MM.1S (cell line): ENCODE measurements at regions not wholly inside any gene's neighbourhood (a gene's known extent, or its start where the extent isn't known, plus 50 kb on each side); places are given as distances from the start of the nearest gene placed in this dataset.

Experiments
- DNase-seq: peaks from one replicate; pipeline ENCODE4 v3.0.0-alpha.2; 2015
- H2AFZ ChIP-seq: fragments of 300-600 bp; sonication (generic); 2 replicates; pipeline ENCODE4 v1.6.0; 2016; ENCODE audit warnings: antibody characterized with exemption, low read length
- H3F3A ChIP-seq: fragments of 300-600 bp; sonication (generic); 2 replicates; pipeline ENCODE4 v1.6.1; 2016; ENCODE audit warnings: mild to moderate bottlenecking, antibody characterized with exemption, low read length, moderate library complexity, mixed read lengths; ENCODE audit not compliant: insufficient read depth
- H3K27ac ChIP-seq: fragments of 300-600 bp; sonication (generic); 2 replicates; pipeline ENCODE4 v1.5.1; 2016; ENCODE audit warnings: mild to moderate bottlenecking, low read length
- H3K27me3 ChIP-seq: fragments of 300-600 bp; sonication (generic); replicated peaks from 2 replicates; pipeline ENCODE4 v1.6.0; 2016; ENCODE audit warnings: low read length; ENCODE audit not compliant: insufficient read depth
- H3K36me3 ChIP-seq: fragments of 300-600 bp; sonication (generic); replicated peaks from 2 replicates; pipeline ENCODE4 v1.6.1; 2016; ENCODE audit warnings: mild to moderate bottlenecking, low read length, mixed read lengths; ENCODE audit not compliant: insufficient read depth
- H3K4me1 ChIP-seq: fragments of 300-600 bp; sonication (generic); 2 replicates; pipeline ENCODE4 v1.6.1; 2016; ENCODE audit warnings: low read length, mixed read lengths
- H3K4me2 ChIP-seq: fragments of 300-600 bp; sonication (generic); 2 replicates; pipeline ENCODE4 v1.6.0; 2016; ENCODE audit warnings: low read depth, low read length
- H3K4me3 ChIP-seq: fragments of 300-600 bp; sonication (generic); 2 replicates; pipeline ENCODE4 v1.5.1; 2016; ENCODE audit warnings: low read length, mixed read lengths
- H3K79me2 ChIP-seq: fragments of 300-600 bp; sonication (generic); 2 replicates; pipeline ENCODE4 v1.6.1; 2016; ENCODE audit warnings: mixed run types, low read length, mixed read lengths
- H3K9ac ChIP-seq: fragments of 300-600 bp; sonication (generic); 2 replicates; pipeline ENCODE4 v1.6.1; 2016; ENCODE audit warnings: low read length, mixed read lengths
- H3K9me2 ChIP-seq: fragments of 300-600 bp; sonication (generic); replicated peaks from 2 replicates; pipeline ENCODE4 v1.6.1; 2016; ENCODE audit warnings: mild to moderate bottlenecking, low read length, mixed read lengths; ENCODE audit not compliant: insufficient read depth
- H3K9me3 ChIP-seq: fragments of 300-600 bp; sonication (generic); replicated peaks from 2 replicates; pipeline ENCODE4 v1.6.1; 2016; ENCODE audit warnings: mild to moderate bottlenecking, low read length, mixed read lengths; ENCODE audit not compliant: insufficient read depth
- H4K20me1 ChIP-seq: fragments of 300-600 bp; sonication (generic); 2 replicates; pipeline ENCODE4 v1.6.1; 2016; ENCODE audit warnings: mild to moderate bottlenecking, low read length, moderate library complexity, mixed read lengths; ENCODE audit not compliant: insufficient read depth
- CTCF ChIP-seq: fragments of 300-600 bp; sonication (generic); IDR thresholded peaks from 2 replicates; pipeline ENCODE4 v1.5.1; 2016; ENCODE audit warnings: antibody characterized with exemption, low read length, mixed read lengths
- EZH2 ChIP-seq: fragments of 300-600 bp; sonication (generic); optimal IDR thresholded peaks from 2 replicates; pipeline ENCODE3; 2017; ENCODE audit warnings: low read depth, mild to moderate bottlenecking, antibody characterized with exemption, low read length, mixed read lengths
- EZH2phosphoT487 ChIP-seq: fragments of 300-600 bp; sonication (generic); IDR thresholded peaks from 2 replicates; pipeline ENCODE4 v1.6.1; 2018; ENCODE audit warnings: antibody characterized with exemption, low read length

GRCh38 chr2:16475586-16475985 is 190.0 kb downstream of the CYRIA start:
- H3K36me3 ChIP-seq: no peaks in the 10 kb centered on the region
- H3K9me2 ChIP-seq: no peaks in the 10 kb centered on the region
- H3K9me3 ChIP-seq: no peaks in the 10 kb centered on the region
- H3K4me2 ChIP-seq: no peak overlapping the region
- DNase-seq: no peak
- H2AFZ ChIP-seq: no peak overlapping the region
- H3K4me1 ChIP-seq: no peaks in the 10 kb centered on the region
- H4K20me1 ChIP-seq: no peaks in the 10 kb centered on the region
- H3K79me2 ChIP-seq: no peaks in the 10 kb centered on the region
- TF ChIP-seq EZH2 (no peak), CTCF (no peak), EZH2phosphoT487 (no peak)
- H3K4me3 ChIP-seq: no peak overlapping the region
- H3K27me3 ChIP-seq: no peaks in the 10 kb centered on the region
- H3K9ac ChIP-seq: no peak overlapping the region
- H3F3A ChIP-seq: no peaks in the 10 kb centered on the region
- H3K27ac ChIP-seq: no peak overlapping the region

GRCh38 chr2:16473575-16473974 is 192.1 kb downstream of the CYRIA start:
- DNase-seq: no peak
- TF ChIP-seq CTCF: no peak
- no peak for TF ChIP-seq EZH2phosphoT487
- TF ChIP-seq EZH2: no peak

GRCh38 chr2:16470936-16471490 is 194.6 kb downstream of the CYRIA start:
- Histone ChIP-seq H3K4me3 (no peak overlapping the region), H3K4me2 (no peak overlapping the region), H3K79me2 (no peaks in the 10 kb centered on the region), H3K9me3 (no peaks in the 10 kb centered on the region), H3K4me1 (no peaks in the 10 kb centered on the region), H3K27me3 (no peaks in the 10 kb centered on the region), H3K27ac (no peak overlapping the region), H4K20me1 (no peaks in the 10 kb centered on the region), H3K9me2 (no peaks in the 10 kb centered on the region), H3F3A (no peaks in the 10 kb centered on the region), H3K9ac (no peak overlapping the region), H2AFZ (no peak overlapping the region), H3K36me3 (no peaks in the 10 kb centered on the region)
- no peak for DNase-seq
- TF ChIP-seq EZH2phosphoT487: no peak
- no peak for TF ChIP-seq EZH2
- TF ChIP-seq CTCF: no peak

More at GRCh38 chr2:16473575-16473974, 192.1 kb downstream of the CYRIA start:
- H3K27me3 ChIP-seq: no peaks in the 10 kb centered on the region
- no peaks in the 10 kb centered on the region for H3K79me2 ChIP-seq
- no peaks in the 10 kb centered on the region for H3K9me3 ChIP-seq
- no peak overlapping the region for H3K4me2 ChIP-seq
- no peaks in the 10 kb centered on the region for H3K4me1 ChIP-seq
- no peak overlapping the region for H2AFZ ChIP-seq
- no peak overlapping the region for H3K27ac ChIP-seq
- no peak overlapping the region for H3K9ac ChIP-seq
- H3F3A ChIP-seq: no peaks in the 10 kb centered on the region
- H3K36me3 ChIP-seq: no peaks in the 10 kb centered on the region
- no peak overlapping the region for H3K4me3 ChIP-seq
- no peaks in the 10 kb centered on the region for H4K20me1 ChIP-seq
- no peaks in the 10 kb centered on the region for H3K9me2 ChIP-seq
